ENCODE measurements at regions not wholly inside any gene's neighbourhood (a gene's known extent, or its start where the extent isn't known, plus 50 kb on each side); places are given as distances from the start of the nearest gene placed in this dataset.

DNA sequence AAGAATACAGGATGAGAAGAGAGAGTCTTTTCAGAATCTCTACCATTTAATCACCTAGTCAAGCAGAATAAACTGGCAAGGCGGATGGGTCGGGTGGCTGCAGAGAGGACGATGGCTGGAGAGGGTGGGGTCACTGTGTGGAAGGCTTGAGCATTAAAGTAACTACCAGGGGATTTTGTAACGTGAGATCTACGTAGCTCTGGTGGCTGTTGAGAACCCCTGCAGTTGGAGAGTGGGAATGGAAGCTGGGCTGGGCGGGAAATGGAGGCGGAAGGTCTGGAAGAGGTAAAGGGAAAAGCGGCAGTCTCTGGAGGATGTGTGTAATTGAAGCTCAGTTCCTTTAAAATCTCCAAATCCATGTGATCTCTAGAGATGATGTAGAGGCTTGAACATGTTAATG lies 135.0 kb downstream of the GATA3 start:
- ChIA-PET POLR2A (no interaction called here), RAD21 (ENCODE audit: low non-redundant PET in 1 of 2, low total read pairs in 2 of 2, uncharacterized antibody in 2 of 2, unreplicated experiment in 2 of 2) (no interaction called here), CTCF (no interaction called here)
- no peak overlapping the region for H2AFZ ChIP-seq (ENCODE audit: low read depth, low read length, poor library complexity, severe bottlenecking)
- no peaks in the 10 kb centered on the region for H3K79me2 ChIP-seq (ENCODE audit: insufficient read depth, low read length)
- H3K9me3 ChIP-seq (ENCODE audit: control insufficient read depth in 1 of 2, insufficient read depth in 1 of 2, low read depth in 1 of 2, low read length in 2 of 2) = no peaks in the 10 kb centered on the region
- ATAC-seq (no peak), DNase-seq (ENCODE audit: low read depth, low spot score) (no peak)
- no peak overlapping the region for H3K9ac ChIP-seq (ENCODE audit: low read length)
- H3K27me3 ChIP-seq (ENCODE audit: insufficient read depth, low read length) = no peaks in the 10 kb centered on the region
- no peak overlapping the region for H3K27ac ChIP-seq (ENCODE audit: low read depth, low read length)
- no peak for TF ChIP-seq EZH2 (IDR thresholded peaks at IDR 0.05)
- H3K9me2 ChIP-seq (ENCODE audit: insufficient read depth) = no peaks in the 10 kb centered on the region
- BruUV-seq (replicated peaks) = no TSS peak
- H3K4me3 ChIP-seq (replicated peaks in 1 of 2; ENCODE audit: low read depth in 1 of 2, low read length in 2 of 2) = no peak overlapping the region
- no peaks in the 10 kb centered on the region for H4K20me1 ChIP-seq (ENCODE audit: insufficient read depth)
- H3K4me2 ChIP-seq (ENCODE audit: low read length) = no peak overlapping the region
- intact Hi-C loops (cut with micrococcal nuclease) = no loop called here
- H3K4me1 ChIP-seq (ENCODE audit: control insufficient read depth in 1 of 2, insufficient read depth in 2 of 2, low read length in 2 of 2) = no peaks in the 10 kb centered on the region
- H3K36me3 ChIP-seq (ENCODE audit: control insufficient read depth in 1 of 2, insufficient read depth in 2 of 2, low read length in 2 of 2) = no peaks in the 10 kb centered on the region

DNA sequence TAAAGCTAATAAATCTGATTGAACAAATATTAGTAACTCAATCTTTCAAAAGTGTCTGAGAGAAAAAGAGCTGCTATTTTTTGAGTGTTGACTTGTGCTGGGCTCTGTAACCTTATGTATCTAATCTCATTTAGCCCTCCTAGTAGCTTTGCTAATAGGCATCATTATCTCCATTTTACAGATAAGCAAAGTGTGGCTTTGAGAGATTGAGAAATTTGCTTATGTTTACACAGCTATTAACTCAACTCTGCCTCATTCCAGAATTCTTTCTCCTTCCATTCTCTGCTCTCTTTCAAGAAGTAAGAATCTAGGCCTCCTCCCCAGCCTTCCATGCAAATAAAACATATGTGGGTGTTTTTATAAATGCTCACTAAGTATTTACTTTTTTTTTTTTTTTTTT lies 137.8 kb downstream of the GATA3 start:
- Histone ChIP-seq H2AFZ (ENCODE audit: low read depth, low read length, poor library complexity, severe bottlenecking) (no peak overlapping the region), H3K9ac (ENCODE audit: low read length) (no peak overlapping the region), H3K79me2 (ENCODE audit: insufficient read depth, low read length) (no peaks in the 10 kb centered on the region), H3K9me3 (ENCODE audit: control insufficient read depth in 1 of 2, insufficient read depth in 1 of 2, low read depth in 1 of 2, low read length in 2 of 2) (no peaks in the 10 kb centered on the region), H3K27ac (ENCODE audit: low read depth, low read length) (no peak overlapping the region), H3K4me2 (ENCODE audit: low read length) (no peak overlapping the region), H3K36me3 (ENCODE audit: control insufficient read depth in 1 of 2, insufficient read depth in 2 of 2, low read length in 2 of 2) (no peaks in the 10 kb centered on the region), H3K9me2 (ENCODE audit: insufficient read depth) (no peaks in the 10 kb centered on the region), H3K4me3 (replicated peaks in 1 of 2; ENCODE audit: low read depth in 1 of 2, low read length in 2 of 2) (no peak overlapping the region), H4K20me1 (ENCODE audit: insufficient read depth) (no peaks in the 10 kb centered on the region), H3K27me3 (ENCODE audit: insufficient read depth, low read length) (no peaks in the 10 kb centered on the region), H3K4me1 (ENCODE audit: control insufficient read depth in 1 of 2, insufficient read depth in 2 of 2, low read length in 2 of 2) (no peaks in the 10 kb centered on the region)
- ChIA-PET RAD21 (ENCODE audit: low non-redundant PET in 1 of 2, low total read pairs in 2 of 2, uncharacterized antibody in 2 of 2, unreplicated experiment in 2 of 2) (no interaction called here), CTCF (no interaction called here), POLR2A (no interaction called here)
- TF ChIP-seq YY1 (IDR thresholded peaks at IDR 0.05; ENCODE audit: extremely low read depth, insufficient replicate concordance, low read depth, low read length) = no peak
- TF ChIP-seq EGR1 (IDR thresholded peaks at IDR 0.05; ENCODE audit: low read depth) = no peak
- no peak for TF ChIP-seq JUND (IDR thresholded peaks at IDR 0.05)
- TF ChIP-seq ZNF274 (IDR thresholded peaks at IDR 0.05; ENCODE audit: low read depth, low read length) = no peak
- no peak for TF ChIP-seq TCF7L2 (IDR thresholded peaks at IDR 0.05; ENCODE audit: borderline replicate concordance, extremely low read depth, insufficient read depth, insufficient read length)
- TF ChIP-seq EZH2 (IDR thresholded peaks at IDR 0.05) = no peak
- TF ChIP-seq ZFX (IDR thresholded peaks at IDR 0.05) = no peak
- no peak for TF ChIP-seq FOSL1 (IDR thresholded peaks at IDR 0.05; ENCODE audit: low read depth)
- TF ChIP-seq, protein P1, sequence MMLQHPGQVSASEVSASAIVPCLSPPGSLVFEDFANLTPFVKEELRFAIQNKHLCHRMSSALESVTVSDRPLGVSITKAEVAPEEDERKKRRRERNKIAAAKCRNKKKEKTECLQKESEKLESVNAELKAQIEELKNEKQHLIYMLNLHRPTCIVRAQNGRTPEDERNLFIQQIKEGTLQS (IDR thresholded peaks at IDR 0.05) = no peak
- TF ChIP-seq RAD21 (IDR thresholded peaks at IDR 0.05; ENCODE audit: low read depth) = no peak
- no peak for TF ChIP-seq POLR2AphosphoS5 (IDR thresholded peaks at IDR 0.05; ENCODE audit: low read depth, low read length)
- TF ChIP-seq CBX3 (IDR thresholded peaks at IDR 0.05; ENCODE audit: low read depth) = no peak
- TF ChIP-seq SRF (IDR thresholded peaks at IDR 0.05; ENCODE audit: low read depth) = no peak
- TF ChIP-seq ELF1 (IDR thresholded peaks at IDR 0.05; ENCODE audit: borderline replicate concordance, low read depth) = no peak
- no peak for TF ChIP-seq POLR2A (IDR thresholded peaks at IDR 0.05; ENCODE audit: borderline replicate concordance, extremely low read depth, insufficient read depth, insufficient read length)
- DNase-seq (ENCODE audit: low read depth, low spot score) (no peak), ATAC-seq (no peak)
- intact Hi-C loops (cut with micrococcal nuclease) = no loop called here
- BruUV-seq (replicated peaks) = no TSS peak

Data from HCT116 (cell line).